Mesendoderm (in vitro differentiated cells): ENCODE measurements at regions not wholly inside any gene's neighbourhood (a gene's known extent, or its start where the extent isn't known, plus 50 kb on each side); places are given as distances from the start of the nearest gene placed in this dataset.
A peak's percentile ranks its signal among the peaks of the same experiment; 100 is the strongest.
"Not testable (repeated sequence)": the region's sequence is repeated elsewhere in the genome, so short reads cannot be mapped to it uniquely, and the experiment has no call there.

Source experiments
- DNase-seq: peaks from one replicate; pipeline ENCODE4 v3.0.0; 2013
- H2AK5ac ChIP-seq: 2 replicates; pipeline ENCODE4 v1.6.1; 2013; ENCODE audit warnings: low read length, inconsistent platforms
- H2BK120ac ChIP-seq: 2 replicates; pipeline ENCODE4 v1.6.1; 2013; ENCODE audit warnings: low read depth, mild to moderate bottlenecking, low read length, moderate library complexity, mixed read lengths
- H2BK15ac ChIP-seq: replicated peaks from 2 replicates; pipeline ENCODE4 v1.6.1; 2013; ENCODE audit warnings: low read depth, mild to moderate bottlenecking, moderate library complexity
- H2BK5ac ChIP-seq: 2 replicates; pipeline ENCODE4 v1.6.1; 2013; ENCODE audit warnings: low read length, inconsistent platforms
- H3K18ac ChIP-seq: 2 replicates; pipeline ENCODE4 v1.6.1; 2013; ENCODE audit warnings: mild to moderate bottlenecking, low read length, mixed read lengths
- H3K23ac ChIP-seq: one replicate; pipeline ENCODE4 v1.6.1; 2013; ENCODE audit warnings: low read length
- H3K27ac ChIP-seq: 2 replicates; pipeline ENCODE4 v1.5.1; 2013; ENCODE audit warnings: low read depth, mild to moderate bottlenecking, inconsistent platforms, low read length, moderate library complexity
- H3K27me3 ChIP-seq: 2 replicates; pipeline ENCODE4 v1.6.1; 2013; ENCODE audit warnings: low read length, control low read depth, mild to moderate bottlenecking, inconsistent platforms; ENCODE audit not compliant: insufficient read depth, poor library complexity
- H3K36me3 ChIP-seq: 2 replicates; pipeline ENCODE4 v1.6.1; 2013; ENCODE audit warnings: low read length, inconsistent platforms; ENCODE audit not compliant: control insufficient read depth, insufficient read depth
- H3K4ac ChIP-seq: one replicate; pipeline ENCODE4 v1.6.1; 2013; ENCODE audit warnings: low read depth, mild to moderate bottlenecking, low read length, moderate library complexity
- H3K4me1 ChIP-seq: 2 replicates; pipeline ENCODE4 v1.6.1; 2013; ENCODE audit warnings: low read depth, low read length, inconsistent platforms; ENCODE audit not compliant: control insufficient read depth
- H3K4me2 ChIP-seq: 2 replicates; pipeline ENCODE4 v1.6.1; 2013; ENCODE audit warnings: low read length
- H3K4me3 ChIP-seq: 2 replicates; pipeline ENCODE4 v1.5.1; 2013; ENCODE audit warnings: mild to moderate bottlenecking, low read length
- H3K56ac ChIP-seq: one replicate; pipeline ENCODE4 v1.6.1; 2013; ENCODE audit warnings: low read length
- H3K79me1 ChIP-seq: 2 replicates; pipeline ENCODE4 v1.6.1; 2013; ENCODE audit warnings: low read length, inconsistent platforms
- H3K79me2 ChIP-seq: 2 replicates; pipeline ENCODE4 v1.6.1; 2013; ENCODE audit warnings: mild to moderate bottlenecking, low read length; ENCODE audit not compliant: control insufficient read depth, insufficient read depth
- H3K9ac ChIP-seq: 2 replicates; pipeline ENCODE4 v1.6.1; 2013; ENCODE audit warnings: low read length, inconsistent platforms
- H4K5ac ChIP-seq: one replicate; pipeline ENCODE4 v1.6.1; 2013; ENCODE audit warnings: low read length
- H4K8ac ChIP-seq: one replicate; pipeline ENCODE4 v1.6.1; 2013; ENCODE audit warnings: low read depth, mild to moderate bottlenecking, control low read depth, low read length, moderate library complexity
- WGBS: extraction: QIAGEN DNeasy Blood & Tissue Kit; methylation state at CpG from one replicate; pipeline ENCODE4 v1.1.7; 2013; ENCODE audit warnings: low lambda C conversion rate, missing lambda C conversion rate; ENCODE audit not compliant: insufficient coverage; ENCODE audit errors: extremely low coverage; 5-methylcytosine and 5-hydroxymethylcytosine counted together

DNA sequence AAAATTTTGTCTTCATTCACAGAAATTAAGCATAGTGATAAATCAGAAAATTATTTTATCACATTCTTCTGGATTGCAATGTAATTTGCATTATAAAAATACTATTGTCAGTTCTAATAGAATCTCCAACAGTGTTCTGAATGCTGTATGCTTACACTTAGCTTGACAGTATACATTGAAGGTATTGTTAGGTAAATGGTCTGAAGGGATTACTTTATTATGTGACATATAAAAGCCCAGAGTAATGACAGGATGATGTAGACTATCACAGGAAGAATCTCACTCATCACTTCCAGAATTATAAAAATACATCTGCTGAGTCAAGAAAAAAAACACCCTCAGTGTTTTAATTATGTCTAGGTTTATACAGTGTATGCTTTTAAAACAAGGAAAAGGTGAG, 1532.5 kb upstream of the RAG2 start:
- Histone ChIP-seq H3K4me1 (no peaks in the 10 kb centered on the region), H2AK5ac (no peak overlapping the region), H2BK120ac (no peak overlapping the region), H3K4ac (no peak overlapping the region), H2BK15ac (no peak overlapping the region), H3K18ac (no peak overlapping the region), H3K9ac (no peak overlapping the region), H2BK5ac (no peak overlapping the region), H3K27ac (no peak overlapping the region), H3K4me3 (no peak overlapping the region), H3K79me2 (no peaks in the 10 kb centered on the region), H3K23ac (no peak overlapping the region), H3K79me1 (no peaks in the 10 kb centered on the region), H3K56ac (no peak overlapping the region), H3K27me3 (no peaks in the 10 kb centered on the region), H4K8ac (no peak overlapping the region), H4K5ac (no peak overlapping the region), H3K4me2 (no peak overlapping the region), H3K36me3 (no peaks in the 10 kb centered on the region)
- no peak for DNase-seq

DNA sequence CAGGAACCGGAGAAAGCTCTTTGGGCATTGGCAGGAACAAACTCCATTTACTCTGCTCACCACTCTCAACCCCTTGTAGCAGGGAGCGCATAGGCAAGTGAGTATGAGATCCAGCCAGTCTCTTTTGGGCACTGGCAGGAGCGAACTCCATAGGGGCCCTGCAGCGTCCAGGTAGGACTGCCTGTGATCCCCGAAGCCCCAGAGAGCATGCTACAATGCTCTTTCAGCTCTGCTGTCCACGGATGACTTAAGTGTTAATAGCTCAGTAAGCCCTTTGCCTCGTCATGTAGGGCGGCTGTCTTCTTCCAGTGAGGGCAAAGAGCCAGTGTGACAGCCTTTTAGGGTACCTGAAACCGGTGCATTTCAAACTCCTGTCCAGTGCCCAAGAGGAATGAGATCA, 1525.6 kb upstream of the RAG2 start:
- H2AK5ac ChIP-seq, result no peak overlapping the region
- H2BK120ac ChIP-seq, result no peak overlapping the region
- no peaks in the 10 kb centered on the region for H3K79me1 ChIP-seq
- no peak overlapping the region for H3K4ac ChIP-seq
- no peaks in the 10 kb centered on the region for H3K27me3 ChIP-seq
- no peak overlapping the region for H2BK15ac ChIP-seq
- WGBS, result no CpG with 5 or more reads among the region's 9 CpGs
- H3K9ac ChIP-seq, result no peak overlapping the region
- no peak overlapping the region for H3K56ac ChIP-seq
- H3K79me2 ChIP-seq, result no peaks in the 10 kb centered on the region
- DNase-seq, result no peak
- H3K4me2 ChIP-seq, result no peak overlapping the region
- no peaks in the 10 kb centered on the region for H3K4me1 ChIP-seq
- no peak overlapping the region for H2BK5ac ChIP-seq
- no peak overlapping the region for H4K8ac ChIP-seq
- H3K4me3 ChIP-seq, result no peak overlapping the region
- H3K27ac ChIP-seq, result no peak overlapping the region
- no peak overlapping the region for H4K5ac ChIP-seq
- no peaks in the 10 kb centered on the region for H3K36me3 ChIP-seq
- H3K23ac ChIP-seq, result no peak overlapping the region
- H3K18ac ChIP-seq, result no peak overlapping the region

DNA sequence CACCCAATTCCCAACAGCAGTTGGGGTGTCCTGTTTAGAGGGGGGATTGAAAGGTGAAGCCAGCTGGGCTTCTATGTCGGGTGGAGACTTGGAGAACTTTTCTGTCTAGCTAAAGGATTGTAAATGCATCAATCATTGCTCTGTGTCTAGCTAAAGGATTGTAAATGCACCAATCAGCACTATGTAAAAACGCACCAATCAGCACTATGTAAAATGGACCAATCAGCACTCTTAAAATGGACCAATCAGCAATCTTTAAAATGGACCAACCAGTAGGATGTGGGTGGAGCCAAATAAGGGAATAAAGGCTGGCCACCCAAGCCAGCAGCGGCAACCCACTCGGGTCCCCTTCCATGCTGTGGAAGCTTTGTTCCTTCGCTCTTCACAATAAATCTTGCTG, 1518.6 kb upstream of the RAG2 start:
- H3K56ac ChIP-seq, H4K8ac ChIP-seq, H3K79me2 ChIP-seq, H2BK15ac ChIP-seq, H3K79me1 ChIP-seq, H2BK5ac ChIP-seq, H3K9ac ChIP-seq, H4K5ac ChIP-seq, H3K4me3 ChIP-seq, H3K36me3 ChIP-seq, H3K4ac ChIP-seq, H3K4me2 ChIP-seq, H2AK5ac ChIP-seq, H3K23ac ChIP-seq, H3K4me1 ChIP-seq, H2BK120ac ChIP-seq, DNase-seq, H3K27me3 ChIP-seq, H3K18ac ChIP-seq: not testable (repeated sequence)
- peak overlapping the region; percentile 73 for H3K27ac ChIP-seq
- WGBS, result no CpG with 5 or more reads among the region's 5 CpGs

DNA sequence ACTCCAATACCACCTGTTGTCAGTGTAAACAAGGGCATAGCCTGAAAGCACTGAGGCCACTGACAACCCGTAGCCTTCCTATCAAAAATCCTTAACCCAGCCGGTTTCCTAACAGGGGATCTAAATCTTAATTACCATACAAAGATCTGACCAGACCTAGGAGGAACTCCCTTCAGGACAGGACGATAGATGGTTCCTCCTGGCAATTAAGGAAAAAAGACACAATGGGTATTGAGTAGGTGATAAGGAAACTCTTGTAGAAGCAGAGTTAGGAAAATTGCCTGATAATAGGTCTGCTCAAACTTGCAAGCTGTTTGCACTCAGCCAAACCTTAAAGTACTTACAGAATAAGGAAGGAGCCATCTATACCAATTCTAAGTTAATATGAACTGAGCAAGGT, 1517.3 kb upstream of the RAG2 start:
- not testable (repeated sequence) for H4K5ac ChIP-seq, H3K4me1 ChIP-seq, H3K18ac ChIP-seq, H3K4me3 ChIP-seq, H3K56ac ChIP-seq, H3K27ac ChIP-seq, H3K9ac ChIP-seq, H2BK15ac ChIP-seq, H3K4me2 ChIP-seq, H3K79me2 ChIP-seq, H4K8ac ChIP-seq, H2BK5ac ChIP-seq, H2BK120ac ChIP-seq, H3K79me1 ChIP-seq, H3K23ac ChIP-seq, H3K36me3 ChIP-seq, H3K27me3 ChIP-seq, H2AK5ac ChIP-seq, H3K4ac ChIP-seq
- DNase-seq, result peak; percentile 91
- WGBS, result no CpG with 5 or more reads among the region's 3 CpGs

DNA sequence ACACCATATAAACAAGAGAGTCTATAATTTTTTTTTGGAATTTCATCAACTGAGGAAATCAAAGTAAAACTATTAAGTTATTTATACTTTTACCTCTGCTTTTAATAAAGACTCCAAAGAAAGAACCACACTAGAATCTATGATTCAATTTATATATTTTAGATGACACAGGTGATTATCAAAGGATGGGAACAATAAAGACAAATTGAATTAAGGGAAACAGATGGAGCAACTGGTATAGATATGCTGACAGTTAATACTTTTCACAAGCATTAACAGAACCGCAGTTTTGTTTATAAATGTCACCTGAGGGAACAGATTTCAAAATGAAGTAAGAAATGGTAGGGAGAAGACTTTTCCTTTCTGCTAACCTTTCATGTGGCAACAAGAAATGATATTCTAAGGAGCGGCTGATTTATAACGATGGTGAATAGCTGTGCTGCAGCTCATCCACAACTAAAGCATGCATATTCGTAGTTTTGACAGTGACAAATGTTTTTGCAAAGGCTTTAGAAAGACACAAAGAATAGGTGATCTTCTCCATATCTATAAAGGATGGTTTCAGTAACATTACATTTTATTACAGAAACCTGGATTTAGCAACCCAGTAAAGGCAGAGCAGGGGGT, 1502.9 kb upstream of the RAG2 start:
- no peak overlapping the region for H4K5ac ChIP-seq
- no peak overlapping the region for H4K8ac ChIP-seq
- H3K79me1 ChIP-seq, result no peaks in the 10 kb centered on the region
- H3K79me2 ChIP-seq, result no peaks in the 10 kb centered on the region
- H3K9ac ChIP-seq, result no peak overlapping the region
- no peak overlapping the region for H3K56ac ChIP-seq
- no peak for DNase-seq
- H2AK5ac ChIP-seq, result no peak overlapping the region
- H3K23ac ChIP-seq, result no peak overlapping the region
- WGBS, result no CpG with 5 or more reads among the region's 4 CpGs
- no peak overlapping the region for H3K4me3 ChIP-seq
- no peaks in the 10 kb centered on the region for H3K27me3 ChIP-seq
- no peak overlapping the region for H3K4ac ChIP-seq
- no peak overlapping the region for H2BK15ac ChIP-seq
- H3K4me1 ChIP-seq, result no peaks in the 10 kb centered on the region
- no peak overlapping the region for H3K4me2 ChIP-seq
- no peak overlapping the region for H2BK5ac ChIP-seq
- H2BK120ac ChIP-seq, result no peak overlapping the region
- no peak overlapping the region for H3K27ac ChIP-seq
- H3K18ac ChIP-seq, result no peak overlapping the region
- no peaks in the 10 kb centered on the region for H3K36me3 ChIP-seq

DNA sequence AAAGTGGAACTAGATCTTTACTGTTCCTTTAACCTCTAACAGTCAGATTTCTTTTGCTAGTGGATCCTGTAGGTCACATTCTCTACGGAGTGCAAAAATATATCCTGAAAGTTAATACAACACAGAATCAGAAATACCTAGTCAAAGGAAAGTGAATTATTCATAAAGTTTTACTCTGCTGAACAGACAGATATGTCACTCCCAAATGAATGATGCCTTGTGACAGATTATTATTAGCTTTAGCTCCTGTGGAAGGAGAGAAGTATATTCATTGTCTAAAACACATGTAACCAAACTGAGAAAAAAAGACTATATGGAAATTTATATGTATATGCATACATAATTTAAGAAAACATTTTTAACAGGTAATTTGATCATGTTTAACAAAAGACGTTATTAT, 1497.2 kb upstream of the RAG2 start:
- Histone ChIP-seq H3K4me1 (no peaks in the 10 kb centered on the region), H2BK15ac (no peak overlapping the region), H3K18ac (no peak overlapping the region), H3K56ac (no peak overlapping the region), H3K4ac (no peak overlapping the region), H2BK120ac (no peak overlapping the region), H2AK5ac (no peak overlapping the region), H3K23ac (no peak overlapping the region), H3K4me3 (no peak overlapping the region), H3K36me3 (no peaks in the 10 kb centered on the region), H3K79me2 (no peaks in the 10 kb centered on the region), H3K4me2 (no peak overlapping the region), H4K8ac (no peak overlapping the region), H3K27ac (no peak overlapping the region), H3K9ac (no peak overlapping the region), H2BK5ac (no peak overlapping the region), H3K79me1 (no peaks in the 10 kb centered on the region), H4K5ac (no peak overlapping the region), H3K27me3 (peaks cover 2% of the 10 kb centered on the region)
- no peak for DNase-seq
- WGBS, result no CpG with 5 or more reads among the region's 2 CpGs
